Forelimb muscle (tissue), 1 donor: ENCODE measurements at regions not wholly inside any gene's neighbourhood (a gene's known extent, or its start where the extent isn't known, plus 50 kb on each side); places are given as distances from the start of the nearest gene placed in this dataset.

Experiments
- DNase-seq: peaks from one replicate; pipeline ENCODE4 v3.0.0-alpha.2; 2013; ENCODE audit warnings: low read depth

DNA sequence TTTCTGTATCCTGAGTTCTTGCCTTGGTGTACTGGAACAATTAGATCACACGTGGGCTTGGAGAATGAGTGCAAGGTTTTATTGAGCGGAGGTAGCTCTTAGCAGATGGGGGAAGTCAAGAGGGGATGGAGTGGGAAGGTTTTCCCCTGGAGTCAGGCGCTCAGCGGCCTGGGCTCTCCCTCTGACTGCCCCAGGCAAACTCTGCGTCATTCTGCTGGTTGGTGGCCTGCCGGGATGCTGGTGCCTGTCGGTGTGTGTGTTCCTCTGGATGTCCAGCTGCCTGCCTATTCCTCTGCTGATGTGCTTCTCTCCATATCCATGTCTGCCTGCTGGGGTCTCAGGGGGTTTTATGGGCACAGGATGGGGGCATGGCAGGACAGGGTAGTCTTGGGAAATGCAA is 111.0 kb downstream of the TRIB2 start:
- DNase-seq: no peak

DNA sequence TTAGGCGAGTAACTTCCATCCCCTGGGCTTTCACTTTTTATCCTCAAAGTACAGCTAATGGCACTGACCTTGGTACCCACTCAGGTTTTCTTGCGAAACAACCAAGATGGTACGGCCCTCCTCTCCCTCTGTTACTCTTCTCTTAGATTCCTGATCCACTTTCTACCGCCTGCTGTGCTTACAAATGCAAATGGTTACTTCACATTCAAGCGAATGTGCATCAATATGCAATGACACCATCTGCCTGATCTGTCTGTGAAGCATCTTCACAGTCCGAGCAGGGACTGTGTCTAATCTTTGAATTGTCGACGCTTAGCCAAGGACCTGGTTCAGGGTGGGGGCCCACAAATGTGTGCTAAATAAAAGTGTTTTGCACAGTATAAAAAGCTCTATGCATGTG is 112.2 kb downstream of the TRIB2 start:
- no peak for DNase-seq

DNA sequence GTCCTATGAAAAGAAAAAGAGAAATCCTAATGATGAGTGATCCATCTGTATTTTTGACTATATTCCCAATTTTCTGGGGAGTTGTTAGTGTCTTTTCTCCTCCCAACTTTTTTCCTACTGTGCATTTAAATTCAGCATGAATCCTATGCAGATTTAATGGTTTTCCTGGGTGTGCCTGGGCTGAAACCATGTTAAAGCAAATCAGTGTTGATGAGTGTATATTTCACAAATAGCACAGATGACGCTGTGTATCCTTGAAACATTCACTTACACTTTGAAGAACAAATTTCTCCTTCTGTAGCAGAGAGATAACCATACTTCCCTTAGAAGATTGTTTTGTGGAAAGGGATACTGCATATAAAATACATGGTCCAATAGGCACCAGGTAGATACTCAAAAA is 114.3 kb downstream of the TRIB2 start:
- no peak for DNase-seq

DNA sequence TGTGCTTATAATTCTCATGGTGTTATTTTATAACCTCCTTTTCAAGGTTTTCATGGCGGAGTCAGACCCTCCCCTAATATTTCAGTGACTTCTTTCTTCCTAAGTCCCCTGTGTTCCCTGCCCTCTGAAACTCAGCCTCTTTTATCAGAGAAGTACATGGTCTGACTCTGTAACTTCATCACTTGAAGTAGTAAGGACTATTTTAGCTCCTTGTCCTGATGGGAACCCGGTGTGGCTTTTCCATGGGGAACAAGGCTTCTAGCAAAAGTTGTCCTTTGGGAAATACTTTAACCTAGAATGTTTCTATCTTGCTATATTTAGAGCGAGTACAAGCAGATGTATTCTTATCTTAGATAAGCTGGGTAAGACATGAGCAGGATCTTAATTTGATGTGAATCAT is 117.5 kb downstream of the TRIB2 start:
- DNase-seq: no peak

- DNase-seq: no peak
Measured at GRCh38 chr2:12835733-12836132, 119.0 kb downstream of the TRIB2 start.

DNA sequence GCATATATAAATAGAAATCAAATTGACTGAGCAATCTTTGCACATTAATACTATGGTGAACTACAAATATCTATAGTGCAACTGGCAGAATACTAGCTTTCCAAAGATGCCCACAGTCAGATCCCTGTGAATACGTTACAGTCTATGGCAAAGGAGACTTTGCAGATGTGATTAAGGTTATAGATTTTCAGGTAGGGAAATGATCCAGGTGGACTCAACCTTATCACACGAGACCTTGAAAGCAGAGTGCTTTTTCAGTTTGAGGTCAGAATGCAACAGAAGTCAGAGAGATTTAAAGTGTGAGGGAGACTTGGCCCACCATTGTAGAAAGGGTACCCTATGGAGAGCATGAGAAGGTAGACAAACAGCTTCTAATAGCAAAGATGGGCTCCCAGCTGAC is 122.6 kb downstream of the TRIB2 start:
- no peak for DNase-seq

- no peak for DNase-seq
Measured at GRCh38 chr2:12841021-12841420, 124.3 kb downstream of the TRIB2 start.

GRCh38 chr2:12842917-12843316 is 126.2 kb downstream of the TRIB2 start:
- DNase-seq: no peak

DNA sequence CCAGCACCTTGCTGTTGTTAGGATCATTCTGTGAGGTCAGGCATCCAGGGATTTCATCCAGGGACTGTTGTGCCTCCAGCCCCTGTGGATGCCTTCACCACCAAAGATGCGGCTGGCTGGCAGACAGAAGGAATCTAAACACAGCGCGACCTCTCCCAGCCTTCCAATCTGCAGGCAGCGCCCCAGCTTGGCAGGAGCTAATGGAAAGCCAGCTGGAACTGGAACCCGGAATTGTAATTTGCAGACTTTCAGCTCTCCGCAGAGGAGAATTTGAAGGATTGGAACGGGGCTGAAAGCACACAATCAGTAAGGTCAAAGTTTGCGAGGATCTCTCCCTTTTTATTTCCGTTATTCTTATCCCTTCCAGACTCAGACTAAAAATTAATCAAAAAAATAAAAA is 127.8 kb downstream of the TRIB2 start:
- DNase-seq: no peak

GRCh38 chr2:12847694-12848575 is 131.2 kb downstream of the TRIB2 start:
- no peak for DNase-seq

GRCh38 chr2:12852135-12852534 is 135.4 kb downstream of the TRIB2 start:
- DNase-seq: no peak

GRCh38 chr2:12854001-12854530 is 137.3 kb downstream of the TRIB2 start:
- DNase-seq: no peak

- DNase-seq: no peak
Measured at GRCh38 chr2:12855508-12855907, 138.8 kb downstream of the TRIB2 start.

DNA sequence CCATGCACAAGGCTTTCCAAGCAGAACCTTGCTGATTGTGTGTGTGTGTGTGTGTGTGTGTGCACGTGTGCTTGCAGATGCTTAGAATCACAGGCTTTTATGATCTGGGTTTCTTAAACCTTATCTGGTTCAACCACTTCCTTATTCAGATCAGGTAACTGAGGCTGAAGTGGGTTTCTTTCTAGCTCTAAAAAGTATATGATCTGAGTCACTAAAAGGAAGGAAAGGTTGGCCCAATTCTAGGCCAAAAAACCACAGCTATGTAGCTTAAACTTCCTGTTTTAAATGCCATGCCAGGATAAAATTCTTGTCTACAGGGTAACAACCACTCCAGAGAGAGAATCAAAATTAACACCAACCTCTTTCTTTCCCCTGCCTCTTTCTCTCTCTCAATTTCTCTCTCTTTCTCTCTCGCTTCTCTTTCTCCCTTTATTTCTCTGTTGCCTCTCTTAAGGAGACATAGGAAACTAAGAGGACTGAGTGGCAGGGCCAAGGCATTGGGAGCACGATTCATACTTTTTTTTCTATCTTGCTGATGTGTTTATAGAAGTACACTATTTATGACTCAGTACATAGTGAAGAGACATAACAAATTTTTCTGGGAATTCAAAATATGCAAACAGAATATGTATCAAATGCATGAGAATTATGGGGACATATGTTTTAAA is 140.3 kb downstream of the TRIB2 start:
- DNase-seq: no peak

DNA sequence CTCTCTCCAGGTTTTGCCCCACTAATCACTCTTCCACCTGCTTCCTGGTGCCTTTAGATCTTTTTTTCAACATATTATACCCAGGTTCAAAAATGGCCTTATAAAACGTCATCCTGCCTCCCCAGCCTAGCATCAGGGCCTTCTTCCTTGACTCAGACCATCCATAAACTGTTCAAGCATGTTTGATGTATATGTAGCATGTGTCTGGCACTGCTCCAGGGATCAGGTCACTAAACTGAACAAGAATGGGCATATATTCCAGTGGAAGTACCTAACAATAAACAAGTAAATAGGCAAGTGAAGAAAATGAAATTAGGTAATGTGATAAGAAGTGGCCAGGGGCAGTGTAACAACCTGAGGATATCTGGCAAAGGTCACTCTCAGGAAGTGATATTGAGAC is 141.2 kb downstream of the TRIB2 start:
- no peak for DNase-seq

GRCh38 chr2:12858786-12859185 is 142.1 kb downstream of the TRIB2 start:
- DNase-seq: no peak

DNA sequence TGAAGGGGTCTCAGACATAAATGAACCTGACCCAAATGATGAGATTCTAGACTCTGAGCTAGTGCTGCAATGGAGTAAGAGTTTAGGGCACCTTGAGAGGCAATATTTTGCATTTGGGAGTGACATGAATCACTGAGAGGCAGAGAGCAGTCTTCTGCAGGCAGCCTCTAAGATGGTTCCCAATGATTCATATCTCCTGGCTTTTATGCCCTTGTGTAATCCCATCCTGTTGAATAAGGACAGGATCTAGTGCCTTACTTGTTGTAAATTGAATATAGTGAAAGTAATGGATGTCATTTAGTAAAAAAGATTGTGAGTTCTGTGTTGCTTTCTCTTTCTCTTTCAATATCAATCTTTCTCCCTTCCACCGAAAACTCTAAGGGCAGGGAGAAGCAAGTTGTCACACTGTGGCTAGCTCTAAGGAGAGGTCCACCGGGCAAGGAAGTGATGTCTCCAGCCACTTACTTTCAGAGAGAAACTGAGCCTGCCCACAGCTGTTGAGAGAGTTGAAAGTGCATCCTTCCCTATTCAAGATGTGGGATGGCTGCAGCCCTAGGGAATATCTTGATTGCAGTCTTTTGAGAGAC is 144.7 kb downstream of the TRIB2 start:
- DNase-seq: no peak

GRCh38 chr2:12862541-12862940 is 145.8 kb downstream of the TRIB2 start:
- no peak for DNase-seq

DNA sequence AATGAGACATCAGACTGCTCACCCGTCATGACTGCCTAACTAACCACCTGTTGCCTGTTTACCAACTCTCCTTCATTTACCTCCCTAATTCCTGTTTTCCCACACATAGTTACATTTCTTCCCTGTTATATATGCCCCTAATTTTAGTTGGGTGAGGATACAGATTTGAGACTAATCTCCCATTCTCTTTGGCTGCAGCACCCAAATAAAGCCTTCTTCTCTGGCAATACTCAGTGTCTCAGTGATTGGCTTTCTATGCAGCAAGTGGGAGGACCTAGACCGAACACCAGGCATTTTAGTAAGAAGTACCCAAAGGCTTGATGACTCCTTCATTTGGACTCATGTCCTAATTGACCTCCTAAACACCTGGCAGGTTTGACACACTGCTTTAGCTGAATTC is 147.2 kb downstream of the TRIB2 start:
- DNase-seq: no peak

DNA sequence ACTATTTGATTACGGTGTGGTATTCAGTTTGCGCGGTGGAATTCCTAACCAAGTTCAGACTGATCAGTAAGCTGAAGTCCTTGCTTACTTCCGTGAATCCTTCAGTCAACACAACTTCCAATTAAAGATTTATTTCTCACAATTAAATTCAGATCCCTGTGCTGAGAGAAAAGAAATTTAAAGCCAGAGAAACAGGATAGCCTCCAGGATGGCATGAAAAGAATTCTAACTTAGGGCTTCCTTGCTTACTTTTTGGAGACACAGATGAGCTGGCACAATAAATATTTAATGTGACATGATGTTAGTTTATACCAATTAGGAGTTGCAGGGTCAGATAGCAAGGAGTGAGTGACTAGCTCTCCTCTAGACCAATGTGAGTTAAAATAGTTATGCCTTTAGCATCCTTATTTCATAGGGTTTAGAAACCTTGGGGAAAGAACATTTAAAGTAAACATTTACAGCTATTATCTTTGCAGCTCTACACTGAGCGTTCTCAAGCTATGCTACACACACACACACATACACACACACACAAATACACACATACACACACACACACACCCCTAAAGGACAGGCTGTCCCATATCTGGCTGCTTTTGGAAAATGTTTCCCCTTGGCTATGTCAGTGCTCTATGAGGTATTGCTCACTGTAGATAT is 151.0 kb downstream of the TRIB2 start:
- DNase-seq: no peak

- DNase-seq: no peak
Measured at GRCh38 chr2:12870692-12871091, 154.0 kb downstream of the TRIB2 start.

DNA sequence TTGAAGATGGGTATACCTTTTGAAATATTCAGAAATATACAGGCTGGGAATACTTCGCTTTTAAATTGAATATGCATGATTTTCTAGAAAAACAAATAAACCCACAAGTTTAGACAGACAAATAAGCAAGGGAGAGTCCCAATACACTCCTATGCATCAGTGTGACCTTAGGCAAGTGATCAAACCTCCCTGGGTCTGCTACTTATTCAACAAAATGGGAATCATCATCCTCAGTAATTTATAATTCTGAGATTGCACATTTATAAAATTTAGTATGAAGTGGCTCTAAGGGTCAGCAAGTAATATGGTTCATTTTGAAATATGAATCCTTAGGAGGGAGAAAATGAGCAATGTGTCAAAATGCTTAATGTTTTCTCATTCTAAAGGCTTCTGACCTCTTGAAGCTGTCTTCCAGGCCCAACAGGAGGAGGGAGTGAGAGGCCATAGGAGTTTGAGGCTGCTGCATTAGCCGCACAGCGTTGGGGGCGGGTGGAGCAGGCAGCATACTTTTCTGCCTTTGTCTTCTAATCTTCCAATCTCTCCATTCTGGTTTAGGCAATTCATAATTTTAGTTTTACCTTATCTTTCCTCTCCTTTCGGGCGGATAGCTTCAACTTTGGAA is 155.1 kb downstream of the TRIB2 start:
- DNase-seq: no peak
